ENCODE measurements at regions not wholly inside any gene's neighbourhood (a gene's known extent, or its start where the extent isn't known, plus 50 kb on each side); places are given as distances from the start of the nearest gene placed in this dataset.

DNA sequence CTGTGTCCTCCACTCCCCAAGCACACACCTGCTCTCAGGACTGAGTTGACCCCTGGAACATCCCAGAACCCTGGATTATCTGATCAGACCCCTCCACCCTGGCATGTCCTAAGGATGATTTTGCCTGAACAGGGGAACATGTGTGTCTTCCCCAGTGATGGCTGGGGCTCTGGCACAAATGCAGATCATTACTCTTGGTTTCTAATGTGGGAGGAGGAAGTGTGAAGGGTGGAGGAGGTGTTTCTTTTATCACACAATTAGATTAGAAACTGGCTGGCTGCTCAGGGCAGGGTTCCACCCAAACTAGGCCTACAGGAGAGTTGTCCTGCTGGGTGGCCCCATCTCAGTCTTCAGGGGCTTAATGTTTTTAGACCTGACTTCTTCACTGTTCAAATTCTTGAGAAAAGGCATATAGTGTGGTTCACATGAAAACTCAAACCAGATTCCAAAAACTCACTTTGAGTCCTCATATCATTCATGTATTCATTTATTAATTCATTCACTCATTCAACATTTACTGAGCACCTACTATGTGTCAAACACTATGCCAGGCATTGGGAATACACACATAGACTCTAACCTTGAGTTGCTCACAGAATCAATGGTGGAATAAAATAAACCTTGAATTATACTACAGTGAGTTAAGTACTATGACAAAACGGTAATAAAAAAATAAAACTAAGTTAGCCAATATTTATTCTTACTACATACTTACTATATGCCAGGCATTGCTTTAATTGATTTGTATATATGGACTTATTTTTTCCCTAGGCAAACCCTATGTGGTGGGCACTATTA, 221.8 kb upstream of the JUN start:
- no peak for DNase-seq
- peak; percentile 38 for ATAC-seq

DNA sequence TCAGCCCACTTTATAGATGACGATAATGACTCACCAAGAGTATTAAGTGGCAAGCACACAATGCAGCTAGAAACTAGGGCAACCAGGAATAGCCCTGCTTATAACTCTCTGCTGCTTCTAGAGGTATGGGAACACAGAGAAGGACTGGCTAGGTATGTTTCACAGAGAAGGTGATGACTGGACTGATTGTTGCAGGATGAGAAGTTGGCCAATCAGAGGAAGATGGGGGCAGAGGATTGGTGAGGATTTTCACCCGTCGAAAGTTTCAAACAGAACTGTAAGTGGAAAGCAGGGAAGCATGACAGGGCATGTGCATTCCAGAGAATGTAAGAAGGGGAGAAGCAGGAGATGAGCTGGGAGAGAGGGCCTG, 222.4 kb upstream of the JUN start:
- ATAC-seq: no peak
- DNase-seq: no peak

DNA sequence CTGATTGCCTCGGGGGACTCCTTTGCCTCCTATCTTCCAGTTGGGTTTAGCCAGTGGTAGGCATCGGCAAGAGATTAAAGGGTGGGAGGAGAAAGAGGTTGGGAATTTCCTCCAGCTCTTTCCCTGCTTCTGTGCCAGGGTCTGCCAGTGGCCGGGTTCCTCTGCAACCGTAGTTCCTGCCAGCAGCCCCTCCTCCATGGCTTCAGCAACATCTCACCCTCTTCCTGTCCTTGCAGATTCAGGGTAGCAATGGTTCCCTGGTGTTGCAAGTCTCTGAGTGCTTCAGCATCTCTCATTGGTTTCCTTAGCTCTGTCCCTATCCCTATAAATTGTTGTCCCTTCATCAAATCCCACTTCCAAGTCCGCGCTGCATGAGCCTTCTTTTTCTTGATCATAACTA, 223.1 kb upstream of the JUN start:
- ATAC-seq (no peak), DNase-seq (no peak)

DNA sequence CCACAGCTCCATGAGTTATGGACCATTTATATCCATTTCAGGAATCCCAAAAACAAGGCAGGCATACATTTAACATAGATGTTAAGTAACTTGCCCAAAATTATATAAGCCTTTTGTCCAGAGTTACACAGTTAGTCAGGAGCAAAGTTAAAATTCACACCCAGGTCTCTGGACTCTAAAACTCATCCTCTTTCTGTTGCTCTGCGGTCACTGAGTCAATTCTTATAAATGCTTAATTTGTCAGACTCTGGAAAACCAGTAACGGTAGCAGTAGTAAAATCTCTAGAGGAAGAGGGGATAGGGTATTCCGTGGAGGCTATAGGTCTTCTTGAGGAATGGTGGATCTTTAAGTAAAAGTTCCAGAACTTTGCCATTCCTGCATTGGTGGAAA, 223.6 kb upstream of the JUN start:
- no peak for ATAC-seq

DNA sequence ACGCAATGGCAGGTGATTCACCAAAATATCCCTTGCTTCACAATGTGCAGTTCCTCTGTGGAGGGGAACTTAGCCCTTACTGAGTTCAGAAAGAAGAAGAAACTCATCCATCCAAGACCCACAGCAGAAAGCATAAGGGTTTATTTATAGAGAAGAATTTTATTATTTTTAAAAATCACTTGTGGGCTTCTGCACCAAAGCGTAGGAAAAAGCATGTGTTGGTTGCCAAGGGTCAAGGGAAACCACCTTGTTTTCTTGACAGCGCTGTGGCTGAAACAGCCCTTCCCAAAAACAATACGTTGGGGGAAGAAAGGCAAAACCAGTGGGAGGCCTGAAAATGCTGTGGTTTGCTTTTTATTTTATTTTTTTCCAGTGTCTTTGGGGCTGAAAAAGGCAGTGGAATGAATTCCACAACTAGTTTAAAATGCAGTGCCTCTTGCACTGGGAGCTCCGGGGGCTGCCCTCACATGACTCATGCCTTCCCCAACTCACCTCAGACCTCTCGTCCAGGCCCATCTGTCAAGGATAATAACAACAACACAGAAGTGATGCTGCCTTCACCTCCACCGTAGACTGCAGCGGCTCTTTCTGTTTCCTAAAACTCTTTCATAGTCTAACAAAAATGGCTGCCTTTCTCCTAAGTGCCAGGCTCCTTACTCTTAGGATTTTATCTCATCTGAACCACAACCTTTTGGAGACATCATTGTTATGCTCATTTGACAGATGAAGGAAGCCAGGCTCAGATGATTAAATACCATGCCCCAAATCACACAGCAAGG, 224.2 kb upstream of the JUN start:
- DNase-seq (peak; percentile 53), ATAC-seq (peak; percentile 89)

More for the DNA sequence above, 223.6 kb upstream of the JUN start:
- no peak for DNase-seq

DNA sequence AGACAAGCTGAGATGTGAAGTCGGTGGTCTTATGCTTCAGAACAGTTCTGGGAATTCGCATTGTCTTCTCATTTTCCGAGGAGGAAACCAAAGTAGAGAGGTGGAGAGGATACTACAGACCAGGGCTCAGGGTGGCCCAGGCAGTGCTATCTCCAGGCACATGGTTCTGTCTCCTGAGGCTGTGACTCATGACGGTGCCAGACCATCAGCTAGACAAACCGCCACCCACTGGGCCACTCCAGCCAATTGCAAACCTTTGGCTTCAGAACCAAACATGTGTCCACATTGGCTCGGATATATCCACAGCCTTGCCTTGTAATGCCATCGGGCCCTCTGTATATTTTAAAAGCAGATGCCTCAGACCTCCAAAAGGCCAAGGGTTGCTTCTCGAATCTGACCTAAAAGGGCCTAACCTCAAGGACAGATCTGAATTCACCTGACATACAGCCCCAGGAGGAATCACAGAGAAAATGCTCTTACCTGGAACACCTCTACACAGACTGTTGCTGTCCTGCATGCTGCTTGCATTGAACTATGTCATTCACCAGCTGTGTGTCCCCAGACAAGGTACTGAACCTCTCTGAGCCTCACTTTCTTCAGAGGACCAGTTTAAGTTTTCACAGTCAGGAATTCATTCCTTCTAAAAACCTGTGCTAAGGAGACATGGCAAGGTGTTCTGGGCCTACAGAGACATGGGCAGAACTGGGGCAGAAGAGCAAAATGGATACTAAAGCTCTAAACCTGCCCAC, 224.9 kb upstream of the JUN start:
- DNase-seq: peak; percentile 32
- peak; percentile 37 for ATAC-seq

DNA sequence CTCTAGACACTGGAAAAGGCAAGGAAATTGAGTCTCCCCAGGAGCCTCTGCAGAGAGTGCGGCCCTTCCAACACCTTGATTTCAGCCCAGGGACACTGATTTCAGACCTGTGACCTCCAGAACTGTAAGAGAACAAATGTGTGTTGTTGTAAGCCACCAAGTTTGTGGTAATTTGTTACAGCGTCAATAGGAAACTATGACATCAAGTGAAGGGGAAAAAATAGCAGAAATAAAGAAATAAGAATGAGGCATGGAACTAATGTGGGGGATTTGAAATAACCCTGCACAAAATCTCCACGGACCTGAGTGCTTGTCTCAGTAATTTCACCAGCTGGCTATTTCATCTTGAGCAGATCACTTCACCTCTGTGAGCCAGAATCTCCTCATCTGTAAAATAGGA, 227.8 kb upstream of the JUN start:
- DNase-seq (no peak), ATAC-seq (no peak)

DNA sequence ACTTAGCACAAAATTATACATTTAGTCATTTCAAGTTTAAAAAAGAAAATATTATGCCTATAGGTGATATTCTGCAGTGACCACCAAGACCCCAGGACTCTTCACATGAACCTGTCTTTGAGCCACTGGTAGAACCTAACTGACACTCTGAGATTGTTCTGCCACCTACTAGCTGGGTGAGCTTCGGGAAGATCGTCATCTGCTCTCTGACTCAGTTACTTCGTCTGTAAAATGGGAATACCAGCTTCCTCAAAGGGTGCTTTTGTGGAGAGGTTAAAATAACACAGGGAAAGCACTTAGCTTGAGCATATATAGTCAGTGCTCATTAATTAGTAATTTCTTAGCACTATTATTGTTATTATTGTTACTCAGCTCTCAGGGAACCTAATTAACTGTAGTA, 228.5 kb upstream of the JUN start:
- ATAC-seq: no peak
- DNase-seq: no peak

DNA sequence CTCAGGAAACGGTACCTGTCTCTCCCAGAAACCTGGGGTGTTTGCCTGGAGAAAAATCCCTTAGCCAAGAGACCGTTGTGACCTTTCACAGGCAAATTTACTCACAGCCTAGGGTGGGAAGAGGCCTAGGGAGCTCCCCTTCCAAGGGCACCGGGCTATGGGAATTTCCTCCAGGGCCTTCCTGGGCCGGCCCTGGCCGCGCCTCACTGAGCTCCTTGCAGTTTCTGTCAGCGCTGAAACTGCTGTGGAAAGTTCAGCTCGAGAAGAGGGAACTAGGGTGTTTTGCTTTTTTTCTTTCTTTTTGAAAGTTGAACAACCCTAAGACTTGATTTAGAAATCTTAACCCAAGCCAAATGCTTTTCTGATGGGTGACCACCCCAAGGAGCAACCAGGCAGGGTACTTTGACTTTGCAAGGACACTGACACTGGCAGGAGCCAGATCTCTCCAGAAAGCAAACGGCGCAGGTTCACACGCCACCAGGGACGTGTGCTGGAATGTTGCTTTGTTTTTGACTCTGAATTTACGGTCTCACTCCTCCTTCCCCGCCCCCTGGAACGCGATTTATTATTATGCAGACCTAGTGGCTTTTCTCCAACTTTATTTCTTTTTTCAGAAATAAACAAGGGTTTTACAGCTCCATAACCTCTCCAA, 229.6 kb upstream of the JUN start:
- DNase-seq (peak; percentile 27), ATAC-seq (no peak)

DNA sequence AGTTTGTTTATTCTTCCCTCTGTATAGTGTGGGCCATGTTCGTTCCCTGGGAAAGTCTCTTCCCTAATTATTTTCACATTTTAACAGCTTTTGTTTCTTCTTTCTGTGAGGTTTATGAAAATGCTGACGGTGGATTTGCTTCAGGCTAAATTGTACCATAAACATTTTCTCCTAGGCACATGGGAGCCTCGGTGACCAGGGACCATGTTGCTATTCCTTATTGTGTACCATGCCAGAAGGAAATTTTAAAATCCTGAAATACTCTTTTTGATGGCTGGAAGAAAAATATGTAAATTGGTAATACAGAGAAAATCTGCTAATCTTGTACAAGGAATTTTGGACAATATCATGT, 230.1 kb upstream of the JUN start:
- no peak for ATAC-seq

DNA sequence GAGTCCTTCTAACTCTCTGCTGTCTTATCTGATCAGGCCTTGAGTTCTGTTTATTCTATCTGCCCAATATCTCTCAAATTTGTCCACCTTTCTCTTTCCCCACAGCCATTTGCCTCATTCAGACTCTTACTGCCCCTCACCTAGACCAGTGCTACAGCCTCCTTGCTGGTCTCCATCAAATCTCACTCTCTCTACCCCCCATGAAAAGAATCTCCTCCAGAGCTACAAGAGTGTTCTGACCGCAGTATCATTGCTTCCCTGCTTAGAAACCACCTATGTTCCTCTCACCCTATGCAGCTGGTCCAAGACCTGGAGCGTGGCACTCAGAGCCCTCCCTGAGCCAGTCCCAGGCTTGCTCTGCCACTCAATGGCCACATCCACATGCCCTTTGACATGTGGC, 231.0 kb upstream of the JUN start:
- DNase-seq (no peak), ATAC-seq (no peak)

More for the DNA sequence above, 230.1 kb upstream of the JUN start:
- DNase-seq: no peak

DNA sequence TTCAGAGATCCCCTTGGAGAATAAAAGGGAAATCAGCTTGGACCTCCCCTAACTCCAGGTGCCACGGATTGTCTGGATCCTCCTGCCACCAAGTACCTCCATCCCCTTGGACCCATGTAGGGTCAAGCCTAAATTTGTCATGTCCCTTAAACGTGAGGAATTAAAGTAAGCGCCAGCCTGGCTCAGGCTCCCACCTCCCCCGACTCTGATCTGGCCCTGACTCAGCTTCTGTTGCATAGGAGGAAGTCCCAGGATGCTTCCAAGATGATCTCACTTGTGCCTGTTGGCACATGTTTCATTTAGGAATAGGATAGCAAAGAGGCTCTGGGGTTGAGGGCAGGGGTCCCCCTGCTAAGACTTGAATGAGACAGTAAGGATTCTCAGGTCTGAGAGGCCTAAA, 231.9 kb upstream of the JUN start:
- DNase-seq: no peak

DNA sequence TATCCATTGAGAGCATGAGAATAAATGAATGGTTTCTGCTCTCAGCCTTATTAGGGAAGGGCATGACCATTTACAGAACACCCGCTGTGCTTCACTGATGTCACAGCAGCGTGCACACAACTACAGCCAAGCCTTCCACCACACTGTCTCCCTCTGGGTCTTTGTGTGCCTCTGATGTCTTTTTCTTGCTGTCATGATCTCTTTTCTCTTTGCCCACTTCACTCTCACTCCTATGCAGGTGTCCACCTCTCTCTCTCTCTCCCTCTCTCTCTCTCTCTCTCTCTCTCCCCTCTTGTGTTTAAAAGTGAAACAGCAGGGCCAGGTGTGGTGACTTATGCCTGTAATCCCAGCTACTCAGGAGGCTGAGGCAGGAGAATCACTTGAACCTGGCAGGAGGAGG, 232.5 kb upstream of the JUN start:
- DNase-seq (no peak), ATAC-seq (no peak)

More for the DNA sequence above, 231.9 kb upstream of the JUN start:
- no peak for ATAC-seq

DNA sequence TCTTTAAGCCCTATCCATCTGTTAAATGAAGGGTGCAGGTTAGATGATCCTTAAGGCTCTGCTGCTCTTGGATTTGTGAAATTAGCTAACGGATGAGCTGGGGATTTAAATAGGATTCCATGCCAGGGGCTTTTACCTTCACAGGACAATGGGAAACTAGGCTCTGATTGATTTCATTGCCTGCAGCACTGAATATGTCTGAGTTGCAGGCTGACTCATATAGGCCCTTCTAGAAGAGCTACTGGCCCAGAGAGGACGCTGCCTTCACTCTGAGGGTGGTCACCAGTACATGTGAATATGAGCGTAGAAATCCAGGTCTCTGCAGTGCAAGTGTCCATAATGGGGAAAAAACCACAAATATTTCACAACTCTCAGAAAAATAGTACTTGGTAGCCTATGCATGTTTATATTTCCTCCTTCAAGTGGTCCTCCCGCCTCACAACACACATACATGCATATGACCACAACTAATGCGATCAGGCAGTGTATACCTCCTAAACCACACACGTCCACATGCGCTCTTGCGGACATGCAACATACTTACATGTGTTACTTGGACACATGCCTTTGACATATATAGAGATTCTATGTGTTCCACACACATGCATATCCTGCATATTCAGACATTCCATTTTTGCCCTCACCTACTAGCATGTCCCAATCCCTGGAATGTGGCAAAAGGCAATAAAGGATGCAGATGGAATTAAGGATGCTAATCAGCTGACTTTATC, 233.8 kb upstream of the JUN start:
- ATAC-seq: no peak

DNA sequence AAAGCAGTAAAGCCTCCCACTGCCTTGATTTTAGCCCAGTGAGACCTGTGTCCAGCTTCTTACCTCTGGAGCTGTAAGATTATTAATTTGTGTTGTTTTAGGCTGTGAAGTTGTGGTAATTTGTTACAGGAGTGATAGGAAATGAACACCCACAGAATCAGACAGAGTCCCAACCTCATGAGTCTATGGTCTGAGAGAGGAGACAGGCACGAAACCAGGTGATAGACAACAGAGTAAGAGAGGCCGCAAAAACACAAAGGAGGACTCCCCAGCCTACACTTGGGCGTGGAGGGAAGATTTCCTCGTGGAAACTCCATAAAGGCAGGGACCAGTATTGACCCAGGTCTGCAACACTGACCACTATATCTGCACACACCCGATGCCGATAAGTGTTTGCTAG, 234.6 kb upstream of the JUN start:
- DNase-seq (no peak), ATAC-seq (no peak)

More for the DNA sequence above, 233.8 kb upstream of the JUN start:
- no peak for DNase-seq

DNA sequence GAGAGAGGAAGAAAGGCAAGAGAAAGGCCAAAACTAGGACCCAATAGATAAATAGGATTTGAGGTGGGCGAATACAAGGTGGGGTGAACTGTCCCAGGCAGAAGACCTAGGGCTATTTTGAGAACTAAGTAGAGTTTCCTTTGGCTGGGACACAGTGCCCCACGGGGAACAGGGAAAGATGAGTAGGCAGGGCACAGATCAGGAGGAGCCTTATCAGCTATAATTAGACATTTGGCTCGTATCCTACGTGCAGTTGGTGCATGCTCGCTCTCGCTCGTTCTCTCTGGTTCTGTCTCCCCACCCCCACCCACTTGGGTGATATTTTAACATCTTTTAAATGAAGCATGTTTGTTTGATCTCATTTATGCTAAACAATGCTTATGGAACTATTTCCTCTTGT, 235.0 kb upstream of the JUN start:
- no peak for ATAC-seq

DNA sequence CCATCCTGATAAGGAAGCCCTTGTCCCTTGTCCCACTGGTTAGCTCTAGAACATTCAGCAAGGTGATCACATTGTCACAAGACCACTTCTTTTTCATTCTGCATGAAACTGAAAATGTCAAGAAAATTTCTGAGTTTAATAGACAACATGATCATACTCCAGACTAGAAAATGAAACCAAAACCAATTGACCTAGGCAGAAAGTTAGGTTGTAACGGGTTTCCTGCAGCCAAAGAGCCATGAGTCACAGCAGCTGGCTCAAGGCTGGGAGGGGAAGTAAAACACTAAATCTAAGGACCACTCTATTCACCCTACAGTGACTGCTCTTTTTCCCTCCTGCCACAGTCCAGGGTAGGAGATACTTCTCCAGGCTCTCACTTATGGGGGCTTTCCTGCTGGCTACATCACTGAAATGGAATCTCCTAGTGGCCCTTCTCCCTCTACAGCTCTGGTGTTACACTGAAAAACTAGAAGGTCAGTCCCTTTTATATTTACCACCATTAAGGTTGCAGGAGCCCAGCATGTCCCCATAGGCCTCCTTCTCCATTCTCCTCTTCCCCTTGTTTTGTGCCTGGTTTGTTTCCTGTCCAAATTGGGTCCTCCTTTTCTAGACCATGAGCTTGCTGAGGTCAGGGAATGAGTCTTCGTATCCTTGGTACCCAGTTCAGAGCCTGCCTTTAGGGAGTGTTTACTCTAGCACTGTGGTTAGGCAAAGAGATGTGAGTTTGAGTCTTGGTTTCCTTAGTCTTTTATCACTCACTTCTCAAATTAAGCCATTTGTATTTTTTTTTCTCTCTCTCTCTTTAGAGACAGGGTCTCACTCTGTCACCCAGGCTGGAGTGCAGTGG, 236.5 kb upstream of the JUN start:
- ATAC-seq (peak; percentile 90), DNase-seq (peak; percentile 47)

More for the DNA sequence above, 235.0 kb upstream of the JUN start:
- DNase-seq: no peak

DNA sequence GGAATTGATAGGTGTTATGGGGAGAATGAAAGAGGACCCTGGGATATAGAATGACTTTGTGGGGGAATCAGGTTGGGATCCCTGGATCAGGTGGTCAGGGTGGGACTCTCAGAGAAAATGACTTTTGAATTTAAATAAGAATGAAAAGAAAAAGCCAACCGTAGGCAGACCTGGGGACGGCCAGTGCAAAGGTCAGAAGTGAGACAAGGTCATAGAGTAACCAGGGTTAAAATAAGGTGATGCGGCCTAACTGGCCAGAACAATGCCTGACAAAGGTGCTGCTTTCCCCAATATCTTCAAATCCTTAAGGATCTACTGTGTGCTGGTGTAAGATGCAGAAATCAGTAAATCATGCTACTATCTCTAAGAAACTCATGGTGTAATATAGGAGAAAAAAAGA, 238.4 kb upstream of the JUN start:
- DNase-seq (no peak), ATAC-seq (no peak)

DNA sequence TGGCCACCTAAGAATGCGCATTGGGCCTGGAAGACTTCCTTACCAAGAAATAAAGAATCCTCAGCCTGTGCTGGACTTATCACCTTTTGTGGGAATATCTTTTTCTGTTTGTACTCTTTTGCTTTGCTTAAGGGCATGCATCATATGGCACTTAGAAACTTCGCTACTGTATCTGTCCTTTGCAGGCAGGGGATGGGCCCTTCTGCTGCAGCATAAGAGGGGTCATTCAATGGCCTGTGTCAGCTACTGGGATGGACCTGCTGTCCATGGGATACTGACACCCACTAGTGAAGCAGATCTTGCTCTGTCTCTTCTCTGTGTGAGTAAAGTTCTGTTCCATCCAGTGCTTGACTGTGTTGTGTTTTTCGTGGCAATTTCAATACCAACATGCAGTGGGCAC, 239.0 kb upstream of the JUN start:
- DNase-seq (no peak), ATAC-seq (no peak)

DNA sequence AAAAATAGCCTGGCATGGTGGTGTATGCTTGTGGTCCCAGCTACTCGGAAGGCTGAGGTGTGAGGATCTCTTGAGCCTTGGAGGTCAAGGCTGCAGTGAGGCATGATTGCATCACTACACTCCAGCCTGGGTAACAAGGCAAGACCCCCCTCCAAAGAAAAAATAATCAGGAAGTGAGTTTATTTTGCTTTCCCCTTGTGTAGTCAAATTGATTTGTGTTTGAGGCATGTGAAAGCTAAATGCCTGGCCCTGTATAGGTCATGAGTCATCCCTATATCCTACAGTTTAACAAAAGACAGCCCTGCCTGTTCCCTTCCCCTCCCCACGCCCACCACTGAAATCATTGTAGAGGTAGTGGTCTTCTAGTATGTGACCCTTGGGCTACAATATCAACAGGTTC, 241.4 kb upstream of the JUN start:
- no peak for DNase-seq
- no peak for ATAC-seq

DNA sequence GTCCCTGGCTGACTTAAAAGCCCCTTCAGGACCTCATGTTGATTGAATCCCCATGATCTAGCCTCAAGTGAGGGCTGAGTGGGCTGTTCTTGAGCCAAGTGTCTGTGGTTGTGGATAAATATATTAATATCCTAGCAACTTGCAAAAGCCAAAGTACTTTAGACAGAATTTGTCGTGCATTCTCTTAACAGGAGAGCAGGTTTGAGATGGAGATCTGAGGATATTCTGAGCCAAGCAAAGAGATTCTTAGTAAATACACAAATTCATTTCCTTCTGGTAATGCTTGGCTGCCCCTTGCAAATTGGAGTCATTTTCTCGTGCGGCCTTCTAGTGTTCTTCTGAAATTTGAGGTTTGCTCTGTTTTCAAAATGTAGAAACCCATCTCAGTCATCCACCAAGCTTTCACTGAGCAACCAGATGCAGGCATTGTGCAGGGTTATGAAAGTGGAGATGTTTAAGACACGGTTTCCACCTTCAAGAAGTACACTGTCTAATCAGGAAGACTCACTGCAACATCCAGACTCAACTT, 242.1 kb upstream of the JUN start:
- DNase-seq (no peak), ATAC-seq (peak; percentile 24)

All from stimulated activated naive CD8-positive, alpha-beta T cell treated with anti-CD3 and anti-CD28 coated beads, Interleukin-15, Interleukin-2, amounts not matched to agents 100 U/mL and 50 U/mL, for 24 hours (primary cell).